HUES6 (cell line): ENCODE measurements at regions not wholly inside any gene's neighbourhood (a gene's known extent, or its start where the extent isn't known, plus 50 kb on each side); places are given as distances from the start of the nearest gene placed in this dataset.

Experiments used
- H3K27ac ChIP-seq: 2 replicates; pipeline ENCODE4 v1.7.0; 2013; ENCODE audit warnings: low read depth, mild to moderate bottlenecking, low read length, inconsistent platforms
- H3K27me3 ChIP-seq: 2 replicates; pipeline ENCODE4 v1.6.1; 2013; ENCODE audit warnings: low read length; ENCODE audit not compliant: control insufficient read depth, insufficient read depth
- H3K36me3 ChIP-seq: 2 replicates; pipeline ENCODE4 v1.6.1; 2013; ENCODE audit warnings: low read length; ENCODE audit not compliant: control insufficient read depth, insufficient read depth
- H3K4me1 ChIP-seq: 2 replicates; pipeline ENCODE4 v1.6.1; 2013; ENCODE audit warnings: low read length; ENCODE audit not compliant: control insufficient read depth, insufficient read depth
- H3K4me3 ChIP-seq: 2 replicates; pipeline ENCODE4 v1.5.1; 2013; ENCODE audit warnings: low read depth, low read length
- H3K9ac ChIP-seq: one replicate; pipeline ENCODE4 v1.6.1; 2013; ENCODE audit warnings: mild to moderate bottlenecking, low read length
- H3K9me3 ChIP-seq: 2 replicates; pipeline ENCODE4 v1.6.1; 2013; ENCODE audit warnings: low read depth, low read length; ENCODE audit not compliant: control insufficient read depth, insufficient read depth

DNA sequence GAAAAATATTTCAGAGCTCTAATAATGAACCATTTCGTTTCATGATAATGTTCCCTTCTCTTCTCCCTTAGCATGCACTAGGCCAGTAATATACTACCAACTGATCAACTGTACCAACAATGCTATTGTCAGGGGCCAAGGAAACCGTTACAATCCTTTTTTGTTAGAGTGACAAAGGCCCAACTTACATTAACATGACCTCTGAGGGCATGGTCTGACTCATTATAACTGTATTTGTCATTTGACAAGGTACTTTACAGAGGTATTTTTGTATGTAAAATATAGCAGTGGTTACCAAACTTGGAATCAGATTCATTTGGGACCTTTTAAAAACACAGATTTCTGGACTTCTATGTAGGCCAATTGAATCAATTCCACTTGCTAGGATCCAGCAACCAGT is 102.6 kb upstream of the RRP15 start:
- H3K4me3 ChIP-seq: no peak overlapping the region
- H3K27me3 ChIP-seq: no peaks in the 10 kb centered on the region

DNA sequence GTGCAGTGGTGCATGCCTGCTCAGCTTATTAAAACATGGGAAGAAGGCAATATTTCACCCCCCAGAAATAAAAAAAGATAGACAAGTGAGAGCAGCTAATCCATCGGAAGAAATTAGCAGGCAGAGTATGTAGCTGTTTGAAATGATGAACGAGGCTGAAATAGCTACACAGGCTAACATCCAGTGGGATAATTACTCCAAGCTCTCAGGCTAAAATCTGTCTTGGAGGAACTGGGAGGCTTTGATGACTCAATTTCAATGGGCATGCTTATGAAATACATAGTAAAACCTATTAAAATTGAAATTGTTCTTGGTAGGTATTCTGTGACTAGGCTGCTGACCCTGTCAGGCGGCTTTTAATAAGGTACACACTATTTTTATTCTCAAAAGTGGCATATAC is 84.1 kb upstream of the RRP15 start:
- H3K27ac ChIP-seq: no peak overlapping the region
- H3K36me3 ChIP-seq: no peaks in the 10 kb centered on the region
- H3K4me1 ChIP-seq: no peaks in the 10 kb centered on the region
- H3K27me3 ChIP-seq: no peaks in the 10 kb centered on the region
- no peak overlapping the region for H3K9ac ChIP-seq
- H3K4me3 ChIP-seq: no peak overlapping the region
- no peaks in the 10 kb centered on the region for H3K9me3 ChIP-seq

More for the DNA sequence above, 102.6 kb upstream of the RRP15 start:
- no peaks in the 10 kb centered on the region for H3K36me3 ChIP-seq
- H3K4me1 ChIP-seq: no peaks in the 10 kb centered on the region
- no peak overlapping the region for H3K27ac ChIP-seq
- H3K9me3 ChIP-seq: no peaks in the 10 kb centered on the region
- no peak overlapping the region for H3K9ac ChIP-seq

DNA sequence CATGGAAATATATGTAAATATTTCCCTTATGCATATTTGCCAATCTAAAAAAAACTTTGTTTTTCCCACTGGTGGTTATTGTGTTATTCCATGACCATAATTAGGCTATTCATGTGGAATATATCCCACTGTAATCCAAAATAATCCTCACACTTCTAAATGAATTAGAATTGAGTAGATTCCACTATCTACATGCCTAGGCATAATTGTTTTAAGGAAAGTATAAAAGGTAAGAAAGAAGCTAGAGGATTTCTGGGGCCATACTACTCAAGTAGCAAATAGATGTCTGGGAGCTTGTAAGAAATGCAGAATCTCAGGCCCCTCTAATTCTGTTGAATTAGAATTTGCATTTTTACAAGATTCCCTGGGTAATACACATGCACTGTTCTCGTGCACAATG is 83.5 kb upstream of the RRP15 start:
- no peaks in the 10 kb centered on the region for H3K9me3 ChIP-seq
- no peaks in the 10 kb centered on the region for H3K36me3 ChIP-seq
- H3K9ac ChIP-seq: no peak overlapping the region
- no peak overlapping the region for H3K4me3 ChIP-seq
- no peaks in the 10 kb centered on the region for H3K4me1 ChIP-seq
- no peaks in the 10 kb centered on the region for H3K27me3 ChIP-seq
- H3K27ac ChIP-seq: no peak overlapping the region

DNA sequence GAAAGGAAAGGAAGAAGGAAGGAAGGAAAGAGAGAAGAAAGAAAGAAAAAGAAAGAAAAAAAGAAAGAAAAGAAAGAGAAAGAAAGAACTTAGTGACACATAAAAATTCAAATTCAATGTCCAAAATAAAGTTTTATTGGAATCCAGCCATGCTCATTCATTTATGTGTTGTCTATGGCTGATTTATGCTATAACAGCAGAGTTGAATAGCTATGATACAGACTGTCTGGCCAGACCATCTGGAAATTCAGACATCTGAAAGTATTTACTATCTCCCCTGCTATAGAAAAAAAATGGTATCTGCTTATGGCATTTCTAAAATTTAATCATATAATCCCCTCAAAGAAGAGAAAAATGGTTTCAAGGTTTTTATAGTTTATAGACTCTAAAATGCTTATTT is 79.4 kb upstream of the RRP15 start:
- no peak overlapping the region for H3K4me3 ChIP-seq
- H3K36me3 ChIP-seq: no peaks in the 10 kb centered on the region
- no peaks in the 10 kb centered on the region for H3K27me3 ChIP-seq
- no peak overlapping the region for H3K27ac ChIP-seq
- no peak overlapping the region for H3K9ac ChIP-seq
- no peaks in the 10 kb centered on the region for H3K4me1 ChIP-seq
- H3K9me3 ChIP-seq: no peaks in the 10 kb centered on the region

DNA sequence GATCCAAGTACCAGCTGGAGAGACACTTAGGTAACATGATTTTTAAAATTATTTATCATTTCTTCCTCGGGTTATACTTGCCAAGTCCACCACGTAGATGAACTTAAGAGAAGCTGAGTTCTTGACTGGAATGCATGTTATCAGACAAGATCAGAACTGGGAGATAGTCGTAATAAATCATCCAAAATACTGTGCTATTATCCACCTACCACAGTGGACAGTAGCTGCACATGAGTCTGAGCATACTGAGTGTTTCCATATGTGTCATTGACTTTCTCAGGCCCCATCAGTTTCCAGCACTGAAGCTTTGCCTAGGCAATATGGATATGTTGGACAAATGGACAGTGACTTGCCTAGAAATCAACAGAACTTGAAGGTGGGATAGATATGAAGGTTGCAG is 77.9 kb upstream of the RRP15 start:
- Histone ChIP-seq H3K27me3 (no peaks in the 10 kb centered on the region), H3K9me3 (no peaks in the 10 kb centered on the region), H3K4me3 (no peak overlapping the region), H3K27ac (no peak overlapping the region), H3K36me3 (no peaks in the 10 kb centered on the region), H3K9ac (no peak overlapping the region), H3K4me1 (no peaks in the 10 kb centered on the region)

DNA sequence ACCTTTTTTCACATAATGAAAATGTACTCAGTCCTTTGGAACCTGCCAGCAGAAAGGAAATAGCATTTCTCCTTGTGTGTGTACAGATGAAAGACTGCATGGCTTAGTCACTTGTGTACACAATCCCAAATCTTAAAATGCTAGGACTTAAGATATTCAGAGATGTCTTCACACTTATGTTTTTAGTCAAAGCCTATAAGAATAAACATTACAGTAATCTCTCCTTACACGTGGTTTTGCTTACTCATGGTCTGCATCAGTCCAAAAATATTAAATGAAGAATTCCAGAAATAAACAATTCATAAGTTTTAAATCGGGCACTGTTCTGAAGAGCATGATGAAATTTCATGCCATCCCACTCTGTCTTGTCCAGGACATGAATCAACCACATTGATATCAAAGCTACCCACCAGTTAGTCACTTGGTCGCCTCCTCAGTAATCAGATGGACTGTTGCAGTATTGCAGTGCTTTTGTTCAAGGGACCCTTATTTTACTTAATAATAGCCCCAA is 75.7 kb upstream of the RRP15 start:
- H3K27ac ChIP-seq: no peak overlapping the region
- H3K9me3 ChIP-seq: no peaks in the 10 kb centered on the region
- no peaks in the 10 kb centered on the region for H3K36me3 ChIP-seq
- no peaks in the 10 kb centered on the region for H3K4me1 ChIP-seq
- H3K27me3 ChIP-seq: no peaks in the 10 kb centered on the region
- no peak overlapping the region for H3K4me3 ChIP-seq
- no peak overlapping the region for H3K9ac ChIP-seq

DNA sequence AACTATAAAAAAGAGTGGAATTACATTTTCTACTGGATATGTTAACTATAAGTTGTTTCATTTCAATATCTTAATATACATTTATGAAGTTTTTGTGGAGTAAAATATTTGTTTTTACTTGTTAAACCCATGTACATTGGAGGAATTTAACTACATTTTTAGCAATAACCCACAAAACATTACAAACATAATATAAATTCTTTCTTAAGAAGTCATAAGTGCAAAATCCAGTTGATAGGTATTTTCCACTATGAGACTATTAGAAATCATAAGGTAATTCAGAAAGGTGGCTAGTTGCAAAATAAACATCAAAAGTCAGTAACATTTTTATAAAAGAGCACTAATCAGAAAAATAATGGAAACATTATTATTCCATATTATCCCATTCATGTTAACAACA is 73.9 kb upstream of the RRP15 start:
- H3K9me3 ChIP-seq: no peaks in the 10 kb centered on the region
- H3K27me3 ChIP-seq: no peaks in the 10 kb centered on the region
- H3K36me3 ChIP-seq: no peaks in the 10 kb centered on the region
- no peak overlapping the region for H3K9ac ChIP-seq
- no peak overlapping the region for H3K27ac ChIP-seq
- 0 out of 2 replicates have a peak, but pooled peaks cover 3% of the 10 kb centered on the region for H3K4me1 ChIP-seq
- no peak overlapping the region for H3K4me3 ChIP-seq

DNA sequence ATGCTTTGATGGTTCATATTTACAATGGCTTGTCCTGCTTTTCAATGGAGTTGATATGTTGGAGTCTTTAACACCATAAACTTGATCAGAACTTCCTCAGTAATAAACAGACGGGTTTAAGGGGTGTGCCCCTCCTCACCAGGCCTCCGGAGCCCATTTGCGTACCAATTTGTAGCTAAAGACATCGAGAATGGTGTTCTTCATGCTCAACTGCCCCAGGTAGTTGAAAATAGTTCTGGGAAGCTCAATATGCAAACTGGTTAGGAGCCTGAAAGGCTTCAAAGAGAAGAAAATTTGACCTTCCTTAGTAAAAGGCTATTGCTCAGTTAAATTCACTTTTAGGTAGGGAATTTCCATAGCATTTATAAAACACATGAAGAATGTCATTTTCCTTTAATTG is 68.1 kb upstream of the RRP15 start:
- H3K9me3 ChIP-seq: no peaks in the 10 kb centered on the region
- no peak overlapping the region for H3K27ac ChIP-seq
- H3K4me1 ChIP-seq: peaks cover 12% of the 10 kb centered on the region
- H3K27me3 ChIP-seq: no peaks in the 10 kb centered on the region
- H3K4me3 ChIP-seq: no peak overlapping the region
- H3K36me3 ChIP-seq: no peaks in the 10 kb centered on the region
- H3K9ac ChIP-seq: no peak overlapping the region

DNA sequence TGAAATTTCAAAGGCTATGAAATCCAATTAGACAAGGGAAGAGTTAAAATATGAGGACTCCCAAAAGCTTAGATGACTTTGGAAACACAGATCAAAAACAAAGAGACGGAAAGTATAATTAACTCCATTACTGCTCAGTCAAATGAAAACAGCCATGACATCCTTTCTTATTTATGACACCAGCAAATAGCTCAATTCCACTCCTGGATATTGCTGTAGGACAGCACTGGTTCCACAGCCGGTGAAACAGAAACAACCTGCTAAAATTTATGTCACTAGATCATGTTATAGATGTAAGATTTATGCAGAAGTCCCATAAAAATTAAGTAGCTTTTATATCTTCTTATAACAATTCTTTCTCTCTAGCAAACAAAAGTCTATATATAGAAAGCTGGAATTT is 65.6 kb upstream of the RRP15 start:
- Histone ChIP-seq H3K4me3 (no peak overlapping the region), H3K9me3 (no peaks in the 10 kb centered on the region), H3K27ac (no peak overlapping the region), H3K36me3 (no peaks in the 10 kb centered on the region), H3K9ac (no peak overlapping the region), H3K27me3 (no peaks in the 10 kb centered on the region), H3K4me1 (peaks cover 12% of the 10 kb centered on the region)

DNA sequence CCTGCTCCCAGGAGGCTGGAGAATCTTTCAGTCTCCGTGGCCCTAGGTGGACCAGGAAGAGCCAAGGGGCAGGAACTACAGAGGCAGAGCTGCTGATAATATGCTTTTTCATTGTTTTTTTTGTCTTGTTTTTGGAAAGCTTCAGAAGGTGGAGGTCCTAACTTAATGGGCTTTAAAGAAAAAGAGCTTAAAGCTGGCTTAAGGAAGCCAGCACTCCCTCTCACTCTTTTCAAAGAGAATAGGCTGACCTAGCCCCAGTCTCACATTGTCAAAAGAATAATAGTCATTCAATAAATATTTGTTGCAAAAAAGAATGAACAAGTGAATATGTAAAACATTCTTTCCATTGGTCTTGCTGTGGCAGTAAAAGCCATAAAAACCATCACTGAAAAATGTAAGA is 61.0 kb upstream of the RRP15 start:
- Histone ChIP-seq H3K9ac (no peak overlapping the region), H3K36me3 (no peaks in the 10 kb centered on the region), H3K4me3 (no peak overlapping the region), H3K9me3 (no peaks in the 10 kb centered on the region), H3K27ac (no peak overlapping the region), H3K27me3 (no peaks in the 10 kb centered on the region), H3K4me1 (no peaks in the 10 kb centered on the region)

DNA sequence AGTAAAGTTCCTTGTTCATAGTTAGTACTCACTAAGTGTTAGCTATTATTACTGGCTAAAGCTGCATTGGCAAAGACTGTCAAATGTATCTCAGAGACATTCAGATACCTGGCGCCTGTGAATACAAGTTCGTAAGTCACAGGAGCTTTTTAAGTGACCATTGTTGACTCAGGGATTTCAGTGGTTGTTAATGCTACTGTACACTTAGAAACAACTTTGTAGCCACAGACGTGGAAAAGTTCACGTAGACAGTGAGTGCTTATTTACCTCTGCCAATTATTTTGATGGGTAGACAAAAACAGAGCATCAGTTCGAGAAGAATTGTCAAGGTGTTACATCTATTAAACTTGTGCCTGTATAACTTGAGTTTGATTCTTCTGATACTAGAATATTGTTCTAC is 59.1 kb upstream of the RRP15 start:
- Histone ChIP-seq H3K9me3 (no peaks in the 10 kb centered on the region), H3K4me3 (no peak overlapping the region), H3K4me1 (no peaks in the 10 kb centered on the region), H3K36me3 (no peaks in the 10 kb centered on the region), H3K9ac (no peak overlapping the region), H3K27ac (no peak overlapping the region), H3K27me3 (no peaks in the 10 kb centered on the region)
